ENCODE measurements at regions not wholly inside any gene's neighbourhood (a gene's known extent, or its start where the extent isn't known, plus 50 kb on each side); places are given as distances from the start of the nearest gene placed in this dataset.

DNA sequence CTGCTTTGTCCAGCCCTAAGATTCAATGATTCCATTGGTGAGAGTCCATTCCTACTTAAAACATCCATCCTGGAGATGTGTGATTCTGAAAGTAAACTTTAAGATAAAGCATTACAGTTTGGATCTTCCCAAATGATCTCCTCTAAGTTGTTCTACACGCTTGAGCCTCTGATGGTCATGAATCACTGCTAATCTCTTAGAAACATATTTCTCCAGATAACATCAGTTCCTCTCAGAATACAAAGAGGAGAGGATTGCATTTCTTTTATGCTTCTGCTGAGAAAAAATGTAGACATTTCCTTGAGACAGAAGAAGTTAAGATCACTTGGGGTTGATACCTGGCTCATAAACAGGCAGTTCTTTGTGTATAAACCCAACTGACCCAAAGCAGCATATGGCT is 281.2 kb upstream of the DPH6 start (continued):
- TF ChIP-seq, protein P1, sequence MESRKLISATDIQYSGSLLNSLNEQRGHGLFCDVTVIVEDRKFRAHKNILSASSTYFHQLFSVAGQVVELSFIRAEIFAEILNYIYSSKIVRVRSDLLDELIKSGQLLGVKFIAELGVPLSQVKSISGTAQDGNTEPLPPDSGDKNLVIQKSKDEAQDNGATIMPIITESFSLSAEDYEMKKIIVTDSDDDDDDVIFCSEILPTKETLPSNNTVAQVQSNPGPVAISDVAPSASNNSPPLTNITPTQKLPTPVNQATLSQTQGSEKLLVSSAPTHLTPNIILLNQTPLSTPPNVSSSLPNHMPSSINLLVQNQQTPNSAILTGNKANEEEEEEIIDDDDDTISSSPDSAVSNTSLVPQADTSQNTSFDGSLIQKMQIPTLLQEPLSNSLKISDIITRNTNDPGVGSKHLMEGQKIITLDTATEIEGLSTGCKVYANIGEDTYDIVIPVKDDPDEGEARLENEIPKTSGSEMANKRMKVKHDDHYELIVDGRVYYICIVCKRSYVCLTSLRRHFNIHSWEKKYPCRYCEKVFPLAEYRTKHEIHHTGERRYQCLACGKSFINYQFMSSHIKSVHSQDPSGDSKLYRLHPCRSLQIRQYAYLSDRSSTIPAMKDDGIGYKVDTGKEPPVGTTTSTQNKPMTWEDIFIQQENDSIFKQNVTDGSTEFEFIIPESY (IDR thresholded peaks at IDR 0.05; ENCODE audit: extremely low read depth, insufficient replicate concordance, low read length), result no peak
- TF ChIP-seq FOSL1 (IDR thresholded peaks at IDR 0.05; ENCODE audit: low read depth) (no peak), YY1 (IDR thresholded peaks at IDR 0.05; ENCODE audit: extremely low read depth, insufficient replicate concordance, low read depth, low read length) (no peak), SP1 (IDR thresholded peaks at IDR 0.05; ENCODE audit: low read depth) (no peak), ZFX (IDR thresholded peaks at IDR 0.05) (no peak), JUND (IDR thresholded peaks at IDR 0.05) (no peak)

DNA sequence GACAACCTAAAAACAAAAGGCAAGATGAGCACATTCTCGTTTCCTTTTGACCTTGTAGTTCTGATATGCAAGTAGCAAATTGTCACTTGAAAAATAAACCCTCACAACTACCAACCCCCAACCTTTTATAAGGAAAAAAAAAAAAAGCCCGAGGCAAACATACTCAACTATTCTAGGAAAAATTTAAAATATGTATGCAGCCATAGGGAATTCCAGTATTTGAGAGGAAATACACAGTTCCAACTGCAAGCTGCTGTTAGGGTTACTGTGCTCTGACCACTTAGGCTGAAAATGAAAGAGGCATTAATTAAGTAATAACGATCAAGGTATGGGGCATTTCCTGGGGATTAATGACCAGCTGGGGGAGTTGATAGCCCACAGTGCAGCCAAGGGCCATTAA is 281.9 kb upstream of the DPH6 start:
- H3K27me3 ChIP-seq (ENCODE audit: insufficient read depth, low read length), result no peaks in the 10 kb centered on the region
- no TSS peak for BruUV-seq (replicated peaks)
- intact Hi-C loops (cut with micrococcal nuclease), result no loop called here
- no peak overlapping the region for H3K4me2 ChIP-seq (ENCODE audit: low read length)
- no peak overlapping the region for H3K4me3 ChIP-seq (replicated peaks in 1 of 2; ENCODE audit: low read depth in 1 of 2, low read length in 2 of 2)
- H3K9me2 ChIP-seq (ENCODE audit: insufficient read depth), result no peaks in the 10 kb centered on the region
- CTCF ChIA-PET, result no interaction called here
- H3K36me3 ChIP-seq (ENCODE audit: control insufficient read depth in 1 of 2, insufficient read depth in 2 of 2, low read length in 2 of 2), result no peaks in the 10 kb centered on the region
- POLR2A ChIA-PET, result no interaction called here
- H3K9me3 ChIP-seq (ENCODE audit: control insufficient read depth in 1 of 2, insufficient read depth in 1 of 2, low read depth in 1 of 2, low read length in 2 of 2), result no peaks in the 10 kb centered on the region
- no peak overlapping the region for H3K9ac ChIP-seq (ENCODE audit: low read length)
- H2AFZ ChIP-seq (ENCODE audit: low read depth, low read length, poor library complexity, severe bottlenecking), result no peak overlapping the region
- ATAC-seq (no peak), DNase-seq (ENCODE audit: low read depth, low spot score) (no peak)
- no peak overlapping the region for H3K27ac ChIP-seq (ENCODE audit: low read depth, low read length)
- H3K79me2 ChIP-seq (ENCODE audit: insufficient read depth, low read length), result no peaks in the 10 kb centered on the region
- RAD21 ChIA-PET (ENCODE audit: low non-redundant PET in 1 of 2, low total read pairs in 2 of 2, uncharacterized antibody in 2 of 2, unreplicated experiment in 2 of 2), result no interaction called here
- H3K4me1 ChIP-seq (ENCODE audit: control insufficient read depth in 1 of 2, insufficient read depth in 2 of 2, low read length in 2 of 2), result no peaks in the 10 kb centered on the region
- TF ChIP-seq EZH2 (IDR thresholded peaks at IDR 0.05), result no peak
- TF ChIP-seq, protein P1 (IDR thresholded peaks at IDR 0.05; ENCODE audit: extremely low read depth, insufficient replicate concordance, low read length), result no peak
- no peak for TF ChIP-seq RAD21 (IDR thresholded peaks at IDR 0.05; ENCODE audit: low read depth)
- no peak for TF ChIP-seq JUND (IDR thresholded peaks at IDR 0.05)
- TF ChIP-seq SRF (IDR thresholded peaks at IDR 0.05; ENCODE audit: low read depth), result no peak
- no peak for TF ChIP-seq POLR2A (IDR thresholded peaks at IDR 0.05; ENCODE audit: borderline replicate concordance, extremely low read depth, insufficient read depth, insufficient read length)
- TF ChIP-seq ELF1 (IDR thresholded peaks at IDR 0.05; ENCODE audit: borderline replicate concordance, low read depth), result no peak
- TF ChIP-seq SIN3A (IDR thresholded peaks at IDR 0.05; ENCODE audit: low read depth), result no peak
- TF ChIP-seq, protein P2, sequence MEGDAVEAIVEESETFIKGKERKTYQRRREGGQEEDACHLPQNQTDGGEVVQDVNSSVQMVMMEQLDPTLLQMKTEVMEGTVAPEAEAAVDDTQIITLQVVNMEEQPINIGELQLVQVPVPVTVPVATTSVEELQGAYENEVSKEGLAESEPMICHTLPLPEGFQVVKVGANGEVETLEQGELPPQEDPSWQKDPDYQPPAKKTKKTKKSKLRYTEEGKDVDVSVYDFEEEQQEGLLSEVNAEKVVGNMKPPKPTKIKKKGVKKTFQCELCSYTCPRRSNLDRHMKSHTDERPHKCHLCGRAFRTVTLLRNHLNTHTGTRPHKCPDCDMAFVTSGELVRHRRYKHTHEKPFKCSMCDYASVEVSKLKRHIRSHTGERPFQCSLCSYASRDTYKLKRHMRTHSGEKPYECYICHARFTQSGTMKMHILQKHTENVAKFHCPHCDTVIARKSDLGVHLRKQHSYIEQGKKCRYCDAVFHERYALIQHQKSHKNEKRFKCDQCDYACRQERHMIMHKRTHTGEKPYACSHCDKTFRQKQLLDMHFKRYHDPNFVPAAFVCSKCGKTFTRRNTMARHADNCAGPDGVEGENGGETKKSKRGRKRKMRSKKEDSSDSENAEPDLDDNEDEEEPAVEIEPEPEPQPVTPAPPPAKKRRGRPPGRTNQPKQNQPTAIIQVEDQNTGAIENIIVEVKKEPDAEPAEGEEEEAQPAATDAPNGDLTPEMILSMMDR (IDR thresholded peaks at IDR 0.05 in 2 of 3, conservative IDR thresholded peaks at IDR 0.05 in 1 of 3; ENCODE audit: borderline replicate concordance in 1 of 3, insufficient read depth in 1 of 3, low read depth in 2 of 3, low read length in 2 of 3), result no peak
- TF ChIP-seq FOSL1 (IDR thresholded peaks at IDR 0.05; ENCODE audit: low read depth), result no peak
- TF ChIP-seq CBX3 (IDR thresholded peaks at IDR 0.05; ENCODE audit: low read depth), result no peak
- no peak for TF ChIP-seq EZH2phosphoT487 (IDR thresholded peaks at IDR 0.05; ENCODE audit: borderline replicate concordance)
- TF ChIP-seq, protein P3, sequence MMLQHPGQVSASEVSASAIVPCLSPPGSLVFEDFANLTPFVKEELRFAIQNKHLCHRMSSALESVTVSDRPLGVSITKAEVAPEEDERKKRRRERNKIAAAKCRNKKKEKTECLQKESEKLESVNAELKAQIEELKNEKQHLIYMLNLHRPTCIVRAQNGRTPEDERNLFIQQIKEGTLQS (IDR thresholded peaks at IDR 0.05), result no peak
- TF ChIP-seq ZNF274 (IDR thresholded peaks at IDR 0.05; ENCODE audit: low read depth, low read length), result no peak
- no peaks in the 10 kb centered on the region for H4K20me1 ChIP-seq (ENCODE audit: insufficient read depth)

All from HCT116 (cell line).